H9 (cell line): ENCODE measurements at regions not wholly inside any gene's neighbourhood (a gene's known extent, or its start where the extent isn't known, plus 50 kb on each side); places are given as distances from the start of the nearest gene placed in this dataset.

Experiments
- DNase-seq: peaks from one replicate; pipeline ENCODE4 v3.0.0-alpha.2; 2017
- H2AFZ ChIP-seq: one replicate; pipeline ENCODE4 v1.6.1; 2013; ENCODE audit warnings: mild to moderate bottlenecking, low read length, control low read depth, moderate library complexity
- H2AK5ac ChIP-seq: 2 replicates; pipeline ENCODE4 v1.6.1; 2013; ENCODE audit warnings: low read length, control low read depth, mixed read lengths; ENCODE audit not compliant: insufficient read length
- H2BK120ac ChIP-seq: one replicate; pipeline ENCODE4 v1.6.1; 2013; ENCODE audit warnings: low read depth, mild to moderate bottlenecking, low read length, control low read depth, inconsistent platforms; ENCODE audit not compliant: poor library complexity, severe bottlenecking
- H2BK12ac ChIP-seq: 2 replicates; pipeline ENCODE4 v1.6.1; 2013; ENCODE audit warnings: low read length, control low read depth, mixed read lengths, low read depth; ENCODE audit not compliant: insufficient read length
- H2BK15ac ChIP-seq: 2 replicates; pipeline ENCODE4 v1.6.1; 2013; ENCODE audit warnings: low read depth, low read length, control low read depth
- H2BK20ac ChIP-seq: one replicate; pipeline ENCODE4 v1.6.1; 2013; ENCODE audit warnings: low read depth, mild to moderate bottlenecking, low read length, control low read depth, inconsistent platforms; ENCODE audit not compliant: poor library complexity, severe bottlenecking
- H2BK5ac ChIP-seq: 2 replicates; pipeline ENCODE4 v1.6.1; 2013; ENCODE audit warnings: low read length, control low read depth, mixed read lengths; ENCODE audit not compliant: insufficient read length
- H3K14ac ChIP-seq: 2 replicates; pipeline ENCODE4 v1.6.1; 2013; ENCODE audit warnings: low read length, control low read depth; ENCODE audit not compliant: insufficient read depth
- H3K18ac ChIP-seq: 2 replicates; pipeline ENCODE4 v1.6.1; 2013; ENCODE audit warnings: low read depth, mild to moderate bottlenecking, mixed read lengths, low read length, control low read depth; ENCODE audit not compliant: insufficient read length
- H3K23ac ChIP-seq: 2 replicates; pipeline ENCODE4 v1.6.1; 2013; ENCODE audit warnings: low read length, control low read depth, mixed read lengths, low read depth; ENCODE audit not compliant: insufficient read length
- H3K23me2 ChIP-seq: 2 replicates; pipeline ENCODE4 v1.6.1; 2013; ENCODE audit warnings: low read depth, mild to moderate bottlenecking, mixed read lengths, low read length, control low read depth; ENCODE audit not compliant: insufficient read length, poor library complexity, severe bottlenecking
- H3K27ac ChIP-seq: 2 replicates; pipeline ENCODE4 v1.5.1; 2013; ENCODE audit warnings: low read length, control low read depth, mixed read lengths, low read depth; ENCODE audit not compliant: insufficient read length
- H3K27me3 ChIP-seq: 2 replicates; pipeline ENCODE4 v1.6.1; 2013; ENCODE audit warnings: low read length, control low read depth, inconsistent platforms; ENCODE audit not compliant: insufficient read depth
- H3K4ac ChIP-seq: 2 replicates; pipeline ENCODE4 v1.6.1; 2013; ENCODE audit warnings: low read depth, mild to moderate bottlenecking, control low read depth, inconsistent platforms, low read length, moderate library complexity
- H3K4me1 ChIP-seq: 2 replicates; pipeline ENCODE4 v1.6.1; 2013; ENCODE audit warnings: low read length, control low read depth, inconsistent platforms; ENCODE audit not compliant: insufficient read depth
- H3K4me2 ChIP-seq: 2 replicates; pipeline ENCODE4 v1.6.1; 2013; ENCODE audit warnings: low read length, control low read depth, mixed read lengths; ENCODE audit not compliant: insufficient read length, insufficient read depth
- H3K56ac ChIP-seq: 2 replicates; pipeline ENCODE4 v1.6.1; 2013; ENCODE audit warnings: low read depth, mild to moderate bottlenecking, mixed read lengths, low read length, control low read depth; ENCODE audit not compliant: insufficient read length
- H3K79me1 ChIP-seq: 2 replicates; pipeline ENCODE4 v1.6.1; 2013; ENCODE audit warnings: low read depth, mild to moderate bottlenecking, moderate library complexity, low read length, control low read depth, inconsistent platforms; ENCODE audit not compliant: insufficient read depth, poor library complexity, severe bottlenecking
- H3K79me2 ChIP-seq: 2 replicates; pipeline ENCODE4 v1.6.1; 2013; ENCODE audit warnings: low read length, control low read depth, inconsistent platforms; ENCODE audit not compliant: insufficient read depth
- H3K9ac ChIP-seq: 2 replicates; pipeline ENCODE4 v1.6.1; 2013; ENCODE audit warnings: low read length, control low read depth, mixed read lengths; ENCODE audit not compliant: insufficient read length; ENCODE audit errors: extremely low read depth
- H3K9me3 ChIP-seq: one replicate; pipeline ENCODE4 v1.6.1; 2013; ENCODE audit warnings: low read depth, low read length, inconsistent platforms; ENCODE audit not compliant: control insufficient read depth
- H3T11ph ChIP-seq: one replicate; pipeline ENCODE4 v1.6.1; 2013; ENCODE audit warnings: mild to moderate bottlenecking, low read length, control low read depth, inconsistent platforms
- H4K20me1 ChIP-seq: one replicate; pipeline ENCODE4 v1.6.1; 2013; ENCODE audit not compliant: control insufficient read depth, insufficient read length, insufficient read depth
- H4K5ac ChIP-seq: 2 replicates; pipeline ENCODE4 v1.6.1; 2013; ENCODE audit warnings: low read depth, mild to moderate bottlenecking, mixed read lengths, low read length, control low read depth; ENCODE audit not compliant: insufficient read length
- H4K8ac ChIP-seq: replicated peaks from 2 replicates; pipeline ENCODE4 v1.6.1; 2013; ENCODE audit warnings: low read length, control low read depth, mixed read lengths, low read depth; ENCODE audit not compliant: insufficient read length
- H4K91ac ChIP-seq: 2 replicates; pipeline ENCODE4 v1.6.1; 2013; ENCODE audit warnings: low read depth, mild to moderate bottlenecking, moderate library complexity, mixed read lengths, low read length, control low read depth; ENCODE audit not compliant: insufficient read length
- H3K27ac Mint-ChIP-seq, 3 experiments: 2 replicates in 2 of 3; 3 replicates in 1 of 3; pipeline ENCODE4 v1.8.0; 2020 to 2021; ENCODE audit warnings: mixed read lengths in 3 of 3, mild to moderate bottlenecking in 1 of 3, moderate library complexity in 1 of 3
- H3K27me3 Mint-ChIP-seq: 2 replicates; pipeline ENCODE4 v1.8.0; 2021; ENCODE audit warnings: low read depth, mild to moderate bottlenecking, moderate library complexity, mixed read lengths
- H3K36me3 Mint-ChIP-seq, 3 experiments: 2 replicates in 2 of 3; 3 replicates in 1 of 3; pipeline ENCODE4 v1.8.0; 2020 to 2021; ENCODE audit warnings: low read depth in 3 of 3, mixed read lengths in 3 of 3; ENCODE audit not compliant: insufficient read depth in 1 of 3
- H3K4me1 Mint-ChIP-seq, 2 experiments: 2 replicates each; pipeline ENCODE4 v1.8.0; 2020; ENCODE audit warnings: mixed read lengths in 2 of 2
- H3K4me3 Mint-ChIP-seq, 2 experiments: 2 replicates in 1 of 2; 3 replicates in 1 of 2; pipeline ENCODE4 v1.8.0; 2020 to 2021; ENCODE audit warnings: mild to moderate bottlenecking in 2 of 2, mixed read lengths in 2 of 2, moderate library complexity in 1 of 2
- H3K9me3 Mint-ChIP-seq, 2 experiments: 2 replicates in 1 of 2; 3 replicates in 1 of 2; pipeline ENCODE4 v1.8.0; 2020; ENCODE audit warnings: mild to moderate bottlenecking in 2 of 2, mixed read lengths in 2 of 2, moderate library complexity in 1 of 2
- WGBS: extraction: QIAGEN DNeasy Blood & Tissue Kit; methylation state at CpG from one replicate; pipeline ENCODE4 v1.1.7; 2013; ENCODE audit warnings: missing lambda C conversion rate, low lambda C conversion rate, mixed read lengths; ENCODE audit not compliant: insufficient read length; ENCODE audit errors: extremely low coverage; 5-methylcytosine and 5-hydroxymethylcytosine counted together
- TF ChIP-seq, protein P1 (sequence below): fragments of 200-600 bp; sonication (generic); conservative IDR thresholded peaks from 3 replicates; pipeline ENCODE4 v1.8.0; 2021; ENCODE audit warnings: antibody characterized with exemption, mild to moderate bottlenecking

DNA sequence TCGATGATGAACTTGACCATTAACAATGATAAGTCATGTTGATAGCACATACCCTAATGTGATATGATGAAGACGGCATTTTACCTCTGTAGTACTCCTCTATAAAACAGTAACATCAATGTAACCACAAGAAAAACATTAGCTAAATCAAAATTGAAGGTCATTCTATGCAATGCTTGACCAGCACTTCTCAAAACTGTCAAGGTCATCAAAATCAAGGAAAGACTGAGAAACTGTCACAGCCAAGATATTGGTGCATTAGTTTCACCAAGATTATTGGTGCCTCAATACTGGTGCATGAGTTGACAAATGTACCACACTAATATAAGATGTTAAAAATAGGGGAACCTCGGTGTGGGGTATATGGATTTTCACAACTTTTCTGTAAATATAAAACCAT lies 251.1 kb upstream of the CNTN4 start:
- no CpG with 5 or more reads among the region's 3 CpGs for WGBS
- H3K27ac Mint-ChIP-seq = no peak overlapping the region
- Histone ChIP-seq H3K4me1 (no peaks in the 10 kb centered on the region), H3K56ac (no peak overlapping the region), H2AK5ac (no peak overlapping the region), H3K9ac (no peak overlapping the region), H3T11ph (no peak overlapping the region), H2BK15ac (no peak overlapping the region), H2BK5ac (no peak overlapping the region), H3K23ac (no peak overlapping the region), H4K8ac (no peak overlapping the region), H2BK12ac (no peak overlapping the region), H2BK120ac (no peak overlapping the region), H3K23me2 (no peaks in the 10 kb centered on the region), H4K20me1 (no peaks in the 10 kb centered on the region), H4K5ac (no peak overlapping the region), H4K91ac (no peak overlapping the region), H3K79me2 (no peaks in the 10 kb centered on the region), H3K9me3 (no peaks in the 10 kb centered on the region), H3K79me1 (no peaks in the 10 kb centered on the region), H2AFZ (no peak overlapping the region), H3K4ac (no peak overlapping the region), H3K4me2 (no peak overlapping the region), H2BK20ac (no peak overlapping the region), H3K27ac (no peak overlapping the region), H3K14ac (no peak overlapping the region), H3K18ac (no peak overlapping the region), H3K27me3 (no peaks in the 10 kb centered on the region)
- TF ChIP-seq, protein P1, sequence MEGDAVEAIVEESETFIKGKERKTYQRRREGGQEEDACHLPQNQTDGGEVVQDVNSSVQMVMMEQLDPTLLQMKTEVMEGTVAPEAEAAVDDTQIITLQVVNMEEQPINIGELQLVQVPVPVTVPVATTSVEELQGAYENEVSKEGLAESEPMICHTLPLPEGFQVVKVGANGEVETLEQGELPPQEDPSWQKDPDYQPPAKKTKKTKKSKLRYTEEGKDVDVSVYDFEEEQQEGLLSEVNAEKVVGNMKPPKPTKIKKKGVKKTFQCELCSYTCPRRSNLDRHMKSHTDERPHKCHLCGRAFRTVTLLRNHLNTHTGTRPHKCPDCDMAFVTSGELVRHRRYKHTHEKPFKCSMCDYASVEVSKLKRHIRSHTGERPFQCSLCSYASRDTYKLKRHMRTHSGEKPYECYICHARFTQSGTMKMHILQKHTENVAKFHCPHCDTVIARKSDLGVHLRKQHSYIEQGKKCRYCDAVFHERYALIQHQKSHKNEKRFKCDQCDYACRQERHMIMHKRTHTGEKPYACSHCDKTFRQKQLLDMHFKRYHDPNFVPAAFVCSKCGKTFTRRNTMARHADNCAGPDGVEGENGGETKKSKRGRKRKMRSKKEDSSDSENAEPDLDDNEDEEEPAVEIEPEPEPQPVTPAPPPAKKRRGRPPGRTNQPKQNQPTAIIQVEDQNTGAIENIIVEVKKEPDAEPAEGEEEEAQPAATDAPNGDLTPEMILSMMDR = no peak
- H3K4me3 Mint-ChIP-seq = no peak overlapping the region
- no peaks in the 10 kb centered on the region for H3K4me1 Mint-ChIP-seq
- H3K36me3 Mint-ChIP-seq = no peaks in the 10 kb centered on the region
- H3K9me3 Mint-ChIP-seq = peaks cover 0 to 3% of the 10 kb centered on the region in 2 experiments; a peak in 1 of 5 replicates
- no peaks in the 10 kb centered on the region for H3K27me3 Mint-ChIP-seq
- DNase-seq = no peak
